Fibroblast of peridontal ligament (primary cell): ENCODE measurements at regions not wholly inside any gene's neighbourhood (a gene's known extent, or its start where the extent isn't known, plus 50 kb on each side); places are given as distances from the start of the nearest gene placed in this dataset.
"Not testable (repeated sequence)": the region's sequence is repeated elsewhere in the genome, so short reads cannot be mapped to it uniquely, and the experiment has no call there.

Experiments
- DNase-seq: peaks from one replicate; pipeline ENCODE4 v3.0.0-alpha.2; 2010; ENCODE audit errors: extremely low read depth

DNA sequence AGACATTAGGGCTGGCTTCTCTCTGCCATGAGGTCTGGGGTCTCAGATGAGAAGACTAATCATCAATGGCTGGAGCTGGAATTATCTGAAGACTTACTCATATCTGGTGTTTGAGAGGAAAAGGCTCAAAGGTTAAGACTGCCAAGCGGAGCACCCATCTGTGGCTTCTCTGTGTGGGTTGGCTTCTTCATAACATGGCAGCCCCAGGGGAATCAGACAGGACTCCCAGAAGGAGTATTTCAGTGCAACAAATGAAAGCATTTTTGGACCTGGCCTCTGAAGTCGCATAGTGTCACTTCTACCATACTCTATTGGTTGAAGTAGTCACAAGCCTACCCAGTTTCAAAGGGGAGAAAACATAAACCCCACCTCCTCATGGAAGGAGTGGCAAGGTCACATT lies 171.8 kb upstream of the KRR1 start:
- no peak for DNase-seq

DNA sequence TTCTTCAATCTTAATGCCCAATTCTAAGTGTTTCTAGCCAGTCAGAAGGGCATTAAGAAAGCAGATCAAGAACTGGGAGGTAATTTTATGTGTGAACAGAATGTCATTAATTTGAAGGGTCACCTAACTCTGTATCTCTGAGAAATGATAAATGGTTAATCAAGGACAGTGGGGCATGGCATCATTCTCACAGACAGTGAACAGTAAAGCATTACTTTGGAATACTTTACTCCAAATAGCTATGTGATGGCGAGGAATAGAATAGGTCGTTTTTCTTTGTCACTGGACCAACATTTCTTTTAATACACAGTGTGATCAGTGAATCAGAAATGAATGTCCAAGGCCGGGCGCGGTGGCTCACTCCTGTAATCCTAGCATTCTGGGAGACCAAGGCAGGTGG lies 166.1 kb upstream of the KRR1 start:
- DNase-seq = no peak

DNA sequence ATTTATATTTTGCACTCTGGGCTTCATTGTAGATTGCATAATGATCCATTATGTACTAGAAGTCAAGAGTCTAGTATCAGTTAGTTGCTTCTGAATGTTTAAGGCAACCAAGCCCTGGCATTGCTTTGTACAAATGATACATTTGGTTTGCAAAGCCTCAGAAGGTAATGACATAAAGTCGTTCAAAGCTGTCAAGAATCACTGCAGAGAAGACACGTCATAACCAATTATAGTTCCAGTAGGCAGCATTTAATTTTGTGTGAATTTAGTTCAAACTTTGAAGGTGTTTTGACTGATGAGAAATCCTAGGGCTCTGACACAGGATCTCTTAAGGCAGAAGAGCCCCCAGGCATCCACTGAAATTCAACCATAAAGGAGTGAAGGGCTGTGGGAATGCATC lies 163.0 kb upstream of the KRR1 start:
- no peak for DNase-seq

DNA sequence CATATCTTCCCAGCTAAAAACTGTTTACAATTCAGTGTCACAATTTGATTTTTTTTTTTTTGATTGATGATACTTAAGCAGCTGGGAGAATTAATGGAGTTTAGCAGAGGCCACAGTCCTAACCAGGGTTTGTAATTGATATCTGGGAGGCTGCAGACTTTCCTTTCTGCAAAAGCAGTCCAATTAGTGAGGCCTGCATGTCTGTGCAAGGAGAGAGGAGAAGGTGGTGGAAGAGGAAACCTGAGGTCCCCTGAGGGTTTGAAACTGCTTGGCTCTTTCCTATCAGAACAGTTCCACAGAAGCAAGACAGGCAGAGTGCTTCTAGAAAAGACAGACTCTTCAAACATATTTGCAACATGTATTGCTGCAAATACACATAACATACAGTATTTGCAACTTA lies 160.8 kb upstream of the KRR1 start:
- DNase-seq = no peak

DNA sequence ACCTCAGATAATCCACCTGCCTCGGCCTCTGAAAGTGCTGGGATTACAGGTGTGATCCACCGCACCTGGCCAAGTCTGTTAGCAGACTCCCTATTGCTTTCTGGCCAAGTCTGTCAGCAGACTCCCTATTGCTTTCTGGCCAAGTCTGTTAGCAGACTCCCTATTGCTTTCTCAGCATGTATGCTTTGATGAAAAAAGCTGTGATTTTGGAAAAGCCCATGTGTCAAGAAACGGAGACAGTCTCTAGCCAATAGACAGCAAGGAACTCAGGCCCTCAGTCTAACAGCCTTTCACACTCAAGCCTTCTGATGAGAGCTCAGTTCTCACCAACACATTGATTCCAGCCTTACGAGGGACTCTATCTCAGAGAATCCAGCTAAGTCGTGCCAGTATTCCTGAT lies 158.8 kb upstream of the KRR1 start:
- no peak for DNase-seq

DNA sequence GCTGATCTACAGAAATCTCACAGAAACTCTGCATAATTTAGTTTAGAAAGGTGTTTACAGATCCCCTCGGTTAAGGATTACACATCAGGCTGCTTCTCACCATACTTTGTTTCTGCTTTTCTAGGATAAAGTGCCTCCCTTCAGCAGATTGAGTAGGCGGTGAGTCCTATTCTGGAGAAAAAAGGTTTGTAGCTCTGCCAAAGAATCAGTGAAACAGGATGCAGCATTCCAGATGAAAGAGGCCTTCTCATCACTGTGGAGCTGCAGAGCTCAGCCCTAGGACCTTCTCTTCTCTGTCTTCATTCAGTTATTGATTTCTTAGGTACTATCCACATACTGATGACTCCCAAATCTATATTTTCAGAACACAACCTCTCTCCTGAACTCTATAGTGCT lies 155.5 kb upstream of the KRR1 start:
- DNase-seq = peak; percentile 78

DNA sequence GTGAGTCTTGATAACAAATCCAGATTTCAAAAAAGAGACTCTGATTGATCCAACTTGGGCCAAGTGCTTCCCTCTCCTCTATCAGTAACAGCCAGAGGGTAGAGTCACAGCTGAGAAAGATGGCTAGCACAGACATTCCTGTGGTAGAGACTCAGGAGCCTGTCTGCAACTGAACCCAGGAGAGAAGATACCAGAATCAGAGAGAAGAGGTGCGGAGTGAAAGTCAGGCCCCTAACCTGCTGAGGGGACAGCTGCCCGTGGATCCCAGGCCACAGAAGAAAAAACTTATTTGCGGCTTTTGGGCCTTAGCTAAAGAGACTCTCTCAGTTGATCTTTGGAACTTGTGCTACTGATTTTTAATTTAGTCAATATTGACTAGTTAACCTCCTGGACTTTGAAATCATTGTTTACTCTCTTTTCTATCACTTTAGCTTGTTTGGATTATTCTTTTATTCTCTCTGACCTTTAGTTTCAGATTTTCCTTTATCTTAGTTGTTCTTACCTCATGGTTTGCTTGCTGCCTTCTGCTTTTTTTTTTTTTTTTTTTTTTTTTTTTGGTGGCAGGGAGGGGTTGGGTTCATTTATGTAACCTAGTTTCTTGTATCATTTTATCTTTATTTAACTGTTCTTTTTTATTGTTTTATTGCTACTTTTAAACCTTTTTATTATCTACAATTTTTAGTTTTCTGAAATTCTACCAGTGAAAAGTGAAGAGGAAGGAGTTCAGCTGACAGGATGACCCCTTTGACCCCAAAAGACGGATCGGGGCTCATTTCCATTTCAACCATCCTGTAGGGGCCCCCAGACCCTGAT lies 154.9 kb upstream of the KRR1 start:
- no peak for DNase-seq

DNA sequence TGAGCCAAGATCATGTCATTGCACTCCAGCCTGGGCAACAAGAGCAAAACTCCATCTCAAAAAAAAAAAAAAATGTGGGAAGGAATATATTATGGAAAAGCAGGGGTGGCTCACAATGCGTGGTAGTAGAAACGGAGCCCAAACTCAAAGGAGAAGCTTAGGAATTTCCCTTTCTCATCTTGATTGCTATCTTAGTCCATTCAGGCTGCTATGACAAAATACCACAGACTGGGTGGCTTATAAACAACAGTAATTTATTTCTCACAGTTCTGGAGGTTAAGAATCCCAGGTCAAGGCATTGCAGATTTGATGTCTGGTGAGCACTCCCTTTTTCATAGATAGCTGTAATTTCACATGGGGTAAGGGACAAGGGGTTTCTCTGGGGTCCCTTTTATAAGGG lies 153.8 kb upstream of the KRR1 start:
- no peak for DNase-seq

DNA sequence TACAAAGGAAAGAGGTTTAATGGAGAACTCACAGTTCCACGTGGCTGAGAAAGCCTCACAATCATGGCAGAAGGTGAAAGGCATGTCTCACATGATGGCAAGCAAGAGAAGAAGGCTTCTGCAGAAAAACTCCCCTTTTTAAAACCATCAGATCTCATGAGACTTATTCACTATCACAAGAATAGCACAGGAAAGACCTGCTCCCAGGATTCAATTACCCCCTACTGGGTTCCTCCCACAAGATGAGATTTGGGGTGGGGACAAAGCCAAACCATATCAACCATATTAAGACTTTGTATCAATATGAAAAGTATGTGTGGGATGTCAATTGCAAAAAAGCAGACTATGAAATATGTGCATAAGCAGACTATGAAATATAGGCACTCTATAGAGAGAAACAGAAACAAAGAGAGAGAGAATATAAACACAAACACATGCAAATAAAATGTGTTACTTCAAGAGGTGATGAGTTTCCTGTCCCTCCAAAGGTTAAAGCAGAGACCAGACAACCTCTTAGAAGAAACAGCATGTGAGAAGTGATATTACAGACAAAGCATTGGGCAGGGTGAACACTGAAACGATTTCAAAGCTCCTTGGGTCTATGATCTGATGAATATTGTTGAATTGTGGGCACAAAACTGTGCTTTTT lies 151.2 kb upstream of the KRR1 start:
- DNase-seq = no peak

DNA sequence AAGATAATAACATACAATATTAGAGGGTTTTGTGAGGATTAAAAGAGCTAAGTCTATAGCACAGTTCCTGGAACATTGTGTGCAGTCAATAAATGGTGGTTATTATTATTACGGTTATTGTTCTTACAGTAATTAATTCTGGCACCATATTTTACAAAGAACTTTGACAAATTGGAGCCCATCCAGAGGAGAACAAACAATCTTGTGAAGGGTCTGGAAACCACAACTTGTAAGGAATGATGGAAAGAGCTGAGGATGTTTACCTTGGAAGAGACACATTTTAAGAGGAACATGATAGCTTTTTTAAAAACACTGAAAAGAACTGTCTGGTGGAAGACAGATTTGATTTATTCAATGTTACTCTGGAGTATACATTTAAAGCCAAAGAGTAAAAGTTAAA lies 150.5 kb upstream of the KRR1 start:
- DNase-seq = peak; percentile 73

DNA sequence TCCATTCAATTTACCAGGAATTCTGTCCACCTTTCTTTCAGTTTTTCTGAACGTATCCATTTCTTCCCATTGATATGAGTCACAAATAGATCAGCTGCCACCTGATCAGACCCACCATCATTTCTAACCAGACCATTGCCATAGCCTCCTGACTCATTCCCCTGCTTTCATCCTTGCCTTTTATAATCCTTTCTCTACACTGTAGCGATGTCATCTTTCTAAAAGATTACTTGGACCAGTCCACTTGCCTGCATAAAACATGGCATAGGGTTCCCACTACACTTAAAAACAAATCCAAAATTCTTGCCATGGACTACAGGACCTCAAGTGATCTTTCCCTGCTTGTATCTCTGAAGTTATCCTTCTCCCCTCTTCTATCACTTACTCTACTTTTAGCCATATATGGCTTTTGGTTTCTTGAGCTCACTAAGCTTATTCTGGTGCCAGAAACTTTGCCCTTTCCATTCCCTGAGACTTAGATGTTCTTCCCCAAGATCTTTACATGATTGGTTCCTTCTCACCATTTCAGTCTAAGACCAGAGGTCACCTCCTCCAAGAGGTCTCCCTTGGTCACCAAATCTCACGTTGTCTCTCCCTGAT lies 149.5 kb upstream of the KRR1 start:
- DNase-seq = peak; percentile 66

DNA sequence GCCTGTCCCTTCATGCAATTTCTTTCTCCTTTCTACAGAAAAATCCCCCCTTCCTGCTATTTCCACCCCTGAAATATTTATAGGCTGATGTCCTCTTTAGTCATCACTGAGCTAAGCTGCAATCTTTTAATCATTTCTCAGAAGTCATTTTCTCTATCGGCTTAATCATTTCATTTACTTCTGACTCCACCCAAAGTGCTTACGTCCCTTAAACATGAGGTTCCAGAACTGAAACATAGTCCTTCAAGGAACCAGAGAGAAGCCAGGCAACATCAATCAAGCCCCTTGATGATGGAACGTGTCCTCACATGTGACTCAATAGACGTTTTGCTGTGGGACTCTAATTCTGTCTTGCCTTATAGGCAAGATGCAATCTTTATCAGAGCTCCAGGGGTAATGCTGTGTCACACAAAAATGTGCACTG lies 148.7 kb upstream of the KRR1 start:
- peak; percentile 84 for DNase-seq

DNA sequence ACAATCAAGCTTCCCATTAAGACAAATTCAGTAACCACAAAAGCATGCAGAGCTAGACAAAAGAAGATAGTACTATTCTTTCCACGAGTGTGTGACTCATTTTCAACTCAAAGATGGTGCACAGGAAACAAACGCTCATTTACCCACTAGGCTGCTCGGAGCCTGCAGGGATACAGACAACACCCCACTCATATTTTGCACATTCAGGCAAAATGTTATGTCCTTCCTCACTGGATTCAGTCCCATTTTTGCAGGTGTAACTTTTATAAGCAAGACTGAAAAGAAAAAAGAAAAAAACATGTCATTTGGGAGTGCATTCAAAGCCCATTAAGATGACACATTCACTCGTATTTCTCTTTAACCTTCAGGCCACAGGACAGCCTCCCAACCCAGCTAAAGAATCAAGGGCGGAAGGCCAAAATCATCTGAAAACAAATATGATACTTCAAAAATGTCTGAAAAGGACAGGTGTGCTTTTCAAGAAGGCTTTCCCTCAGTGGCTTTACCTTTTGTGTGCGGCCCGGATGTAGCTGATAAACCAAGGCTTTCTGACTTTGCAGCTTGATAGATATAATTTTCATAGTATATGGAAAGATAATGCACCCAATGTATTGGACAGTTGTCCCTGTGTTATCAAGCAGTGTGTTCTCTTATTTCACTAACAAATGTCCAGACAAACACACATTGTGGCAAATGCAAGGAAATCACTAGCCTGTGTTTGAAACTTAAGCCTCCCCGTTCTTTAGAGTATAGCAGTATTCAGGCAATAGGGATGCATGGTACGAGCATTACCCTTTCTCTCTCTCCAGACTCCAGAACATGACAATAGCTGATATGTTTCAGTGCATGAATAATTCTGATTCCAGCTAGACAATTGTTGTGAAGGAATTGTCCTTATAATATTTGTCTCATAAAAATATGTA lies 147.8 kb upstream of the KRR1 start:
- DNase-seq = peak; percentile 75

DNA sequence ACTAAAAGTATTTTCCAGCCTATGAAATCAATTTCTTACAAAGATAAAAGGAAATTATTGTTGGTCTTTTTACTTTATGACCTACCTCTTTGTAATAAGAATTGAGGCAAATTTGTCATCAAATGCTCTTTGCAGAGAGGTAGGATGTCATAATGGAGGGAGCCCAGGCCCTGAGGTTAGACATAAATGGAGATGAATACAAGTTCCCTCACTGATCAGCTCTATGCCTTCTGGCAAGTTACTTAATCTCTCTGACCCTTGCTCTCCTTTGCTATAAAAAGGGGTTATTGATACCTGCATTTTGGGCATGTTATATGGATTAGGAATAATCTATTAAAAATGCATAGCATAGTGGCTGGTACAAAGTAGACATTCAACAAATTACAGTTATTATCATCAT lies 146.9 kb upstream of the KRR1 start:
- no peak for DNase-seq

DNA sequence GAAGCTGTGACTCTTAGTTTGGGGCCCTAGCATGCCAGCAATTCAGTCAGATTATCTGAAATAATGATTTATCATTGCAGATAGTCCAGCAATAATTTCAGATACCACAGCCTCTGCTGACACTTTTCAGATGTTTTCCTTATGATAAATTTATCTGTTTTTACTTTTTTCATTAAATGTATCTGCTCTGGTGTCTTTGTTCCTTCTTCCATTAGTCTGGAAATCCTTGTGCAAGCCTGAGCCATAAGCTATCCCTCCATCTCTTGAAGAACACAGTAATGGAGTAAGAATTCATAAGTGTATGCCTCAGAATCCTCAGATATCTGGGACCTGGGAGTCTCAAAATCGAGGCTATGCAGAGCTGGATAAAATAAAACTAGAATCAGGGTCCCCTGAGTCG lies 146.4 kb upstream of the KRR1 start:
- no peak for DNase-seq

DNA sequence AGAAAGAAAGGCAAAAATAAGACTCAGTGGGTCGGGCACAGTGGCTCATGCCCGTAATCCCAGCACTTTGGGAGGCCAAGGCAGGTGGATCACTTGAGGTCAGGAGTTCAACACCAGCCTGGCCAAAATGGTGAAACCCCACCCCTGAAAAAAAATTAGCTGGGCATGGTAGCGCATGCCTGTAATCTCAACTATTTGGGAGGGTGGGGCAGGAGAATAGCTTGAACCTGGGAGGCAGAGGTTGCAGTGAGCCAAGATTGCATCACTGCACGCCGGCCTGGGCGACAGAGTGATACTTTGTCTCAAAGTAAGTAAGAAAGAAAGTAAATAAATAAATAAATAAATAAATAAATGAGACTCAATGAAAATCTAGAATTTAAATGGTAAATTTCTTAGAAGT lies 145.9 kb upstream of the KRR1 start:
- not testable (repeated sequence) for DNase-seq

DNA sequence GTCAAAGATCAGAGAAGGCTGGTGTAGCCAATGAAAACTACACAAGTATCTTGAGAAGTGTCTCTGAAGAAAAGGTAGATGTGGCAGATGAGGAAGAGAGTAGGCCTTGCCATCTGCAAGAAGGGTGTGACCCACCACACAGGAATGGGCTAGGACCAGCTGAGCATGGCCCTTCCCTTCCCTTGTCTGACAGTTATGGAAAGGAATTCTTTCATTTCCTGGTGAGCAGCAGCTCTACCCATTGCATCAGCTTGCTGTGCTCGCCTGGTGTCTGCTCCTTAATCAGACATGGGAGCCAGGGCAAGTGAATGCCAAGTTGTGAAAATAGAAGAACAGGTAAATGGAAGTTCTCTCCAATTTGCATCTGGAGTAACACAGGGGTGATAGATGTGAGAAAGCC lies 145.2 kb upstream of the KRR1 start:
- DNase-seq = peak; percentile 83

DNA sequence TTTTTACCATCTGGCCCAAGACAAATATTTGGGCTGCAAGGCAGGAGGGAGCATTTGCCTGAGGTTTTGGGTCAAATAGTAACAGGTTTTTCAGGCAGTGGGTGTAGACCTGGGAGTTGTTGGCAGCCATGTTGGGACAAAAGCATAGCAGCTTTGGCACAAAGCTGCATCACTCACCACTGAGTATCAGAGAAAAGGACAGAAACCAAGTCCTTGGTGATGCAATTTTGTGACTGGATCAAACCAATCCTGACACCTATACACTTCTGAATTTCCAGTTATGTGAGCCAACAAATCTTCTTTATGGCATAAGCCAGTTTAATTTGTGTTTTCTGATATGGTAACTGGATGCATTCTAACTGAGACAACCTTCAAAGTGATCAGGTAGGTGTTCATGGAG lies 144.8 kb upstream of the KRR1 start:
- DNase-seq = no peak

DNA sequence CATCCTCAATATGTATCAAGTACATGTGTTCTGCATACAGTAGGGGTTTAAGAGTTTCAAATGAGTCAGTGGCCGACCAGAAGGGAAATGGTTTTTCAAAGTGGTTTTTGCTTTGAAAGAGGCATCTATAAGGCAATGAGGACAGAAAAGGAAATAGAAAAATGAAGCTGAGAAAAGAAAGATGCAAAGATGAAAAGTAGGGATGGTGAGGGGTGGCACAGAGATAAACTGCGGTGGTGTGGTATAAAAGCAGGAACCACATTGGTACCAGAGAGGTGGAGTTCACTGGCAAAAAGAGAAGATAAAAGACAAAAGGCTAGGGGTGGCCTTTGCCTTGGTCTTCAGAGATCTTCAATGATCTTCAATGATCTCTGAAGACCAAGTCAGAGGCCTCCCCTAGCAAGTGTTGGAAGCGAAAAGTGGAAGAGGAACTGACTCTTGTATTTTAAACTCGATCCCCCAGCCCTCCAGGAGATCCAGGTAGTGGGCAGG lies 144.0 kb upstream of the KRR1 start:
- no peak for DNase-seq

DNA sequence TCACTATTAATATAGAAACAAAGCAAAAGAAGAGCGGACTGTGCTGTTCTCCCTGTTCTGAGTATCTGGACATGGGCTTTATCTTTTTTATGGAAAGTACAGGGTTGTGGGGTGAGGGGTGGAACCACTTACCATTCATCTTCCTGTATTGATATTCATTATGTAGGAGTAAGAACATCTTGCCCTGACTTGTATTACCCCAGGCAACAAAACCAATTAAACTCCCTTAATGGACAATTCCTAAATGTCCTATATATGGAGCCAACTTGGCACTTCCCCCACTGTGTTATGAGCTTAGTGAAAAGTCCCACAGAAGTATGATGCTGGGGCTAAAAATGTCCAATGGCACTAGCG lies 139.9 kb upstream of the KRR1 start:
- DNase-seq = no peak

DNA sequence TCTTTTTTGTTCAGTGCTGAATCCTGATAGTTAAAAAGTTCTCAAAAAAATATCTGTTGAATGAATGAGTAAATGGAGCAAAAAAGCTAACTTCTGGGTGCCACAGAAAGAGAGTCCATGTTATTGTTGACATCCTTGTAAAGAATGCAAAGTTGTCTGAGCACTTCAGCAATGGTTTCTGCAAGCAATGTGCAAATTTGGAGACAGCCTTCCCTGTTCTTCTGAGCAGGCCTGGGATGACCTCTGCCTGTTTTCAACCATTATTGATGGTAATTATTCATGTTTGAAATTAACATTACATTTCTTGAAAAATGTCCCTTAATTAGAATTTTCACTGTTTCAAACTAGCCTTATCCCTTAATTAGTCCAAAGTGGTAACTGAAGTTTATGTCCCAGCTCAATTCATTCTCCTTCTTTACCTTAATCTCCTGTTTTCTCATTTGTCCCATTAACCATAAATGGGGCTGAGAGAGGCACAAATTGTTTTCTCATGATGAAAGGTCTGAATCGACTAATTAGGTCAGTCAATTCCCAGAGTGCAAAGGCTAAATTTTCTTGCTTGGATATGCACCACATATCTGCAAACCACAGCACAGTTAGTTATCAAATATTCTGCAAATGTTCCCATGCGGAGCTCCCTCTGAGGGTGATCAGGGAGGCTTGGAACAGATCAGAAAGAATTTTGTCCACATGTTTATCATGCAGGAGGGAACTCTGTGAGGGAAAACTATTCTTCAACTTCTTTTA lies 139.4 kb upstream of the KRR1 start:
- DNase-seq = peak; percentile 72
